Adrenal gland (tissue), 9 donors: ENCODE measurements at regions not wholly inside any gene's neighbourhood (a gene's known extent, or its start where the extent isn't known, plus 50 kb on each side); places are given as distances from the start of the nearest gene placed in this dataset.

Source experiments
- DNase-seq, 7 donors: peaks; one replicate each; pipeline ENCODE4 v3.0.0-alpha.2; 2019 to 2020
- H3K27ac ChIP-seq, 5 donors: fragments of 200-600 bp; sonication (generic) in 4 of 5; 1 replicate in 3 of 5; 2 replicates in 2 of 5; pipeline versions ENCODE4 v1.5.1 to v1.8.0; 2016 to 2020; ENCODE audit warnings: mild to moderate bottlenecking in 1 of 5
- H3K27me3 ChIP-seq: fragments of 200-600 bp; 2 replicates; pipeline ENCODE4 v1.8.0; 2021
- H3K36me3 ChIP-seq, 2 donors: fragments of 200-600 bp; replicated peaks in 1 of 2; 1 replicate in 1 of 2; 2 replicates in 1 of 2; pipeline versions ENCODE4 v1.5.1 to v1.8.0; 2018 to 2022
- H3K4me1 ChIP-seq, 2 donors: fragments of 200-600 bp; replicated peaks in 1 of 2; 1 replicate in 1 of 2; 2 replicates in 1 of 2; pipeline versions ENCODE4 v1.5.1 to v1.8.0; 2018 to 2021
- H3K4me3 ChIP-seq, 4 donors: fragments of 200-600 bp; sonication (generic) in 3 of 4; one replicate each; pipeline ENCODE4 v1.5.1; 2016 to 2018
- H3K9me3 ChIP-seq, 3 donors: fragments of 200-600 bp; sonication (generic) in 1 of 3; replicated peaks in 1 of 3; 1 replicate in 2 of 3; 2 replicates in 1 of 3; pipeline versions ENCODE4 v1.5.1 to v1.8.0; 2016 to 2021
- CTCF ChIP-seq, 6 experiments: fragments of 450-650 bp in 4 of 6; fragments of 200-600 bp in 2 of 6; sonication (generic) in 1 of 6; IDR thresholded peaks; 1 replicate in 5 of 6; 2 replicates in 1 of 6; pipeline versions ENCODE4 v1.5.1 to v1.8.0; 2016 to 2021; ENCODE audit warnings: antibody characterized with exemption in 6 of 6, mild to moderate bottlenecking in 2 of 6, moderate library complexity in 1 of 6
- POLR2A ChIP-seq, 2 donors: fragments of 450-650 bp; IDR thresholded peaks; one replicate each; pipeline ENCODE4 v1.6.1; 2017; ENCODE audit warnings: antibody characterized with exemption in 2 of 2, mild to moderate bottlenecking in 2 of 2, moderate library complexity in 1 of 2
- WGBS, 4 donors: extraction: QIAGEN DNeasy Blood & Tissue Kit in 2 of 4; methylation state at CpG; one replicate each; pipeline versions ENCODE4 v1.1.5 to v1.1.7; 2013 to 2017; 5-methylcytosine and 5-hydroxymethylcytosine counted together
- intact Hi-C, 2 donors: fragments of 100-400 bp; cut with DNase I; formaldehyde crosslinking; loops; one replicate each; pipeline versions ENCODE4 v1.14.1 to v1.15.0; 2022 to 2023
- donor health status: healthy with polysubstance abuse.
- donor health status: Bipolar disorder and iron deficiency.
- donor health status: DM: yes; HTN: yes; CAD: no.
- donor health status: DM: no; HTN: no; CAD: no.
- donor health status: DM: no; HTN: no; CAD: no.

GRCh38 chr4:65954416-65954815, 284.1 kb upstream of the EPHA5 start:
- TF ChIP-seq POLR2A (IDR thresholded peaks at IDR 0.05): no peak
- no peak for TF ChIP-seq CTCF (IDR thresholded peaks at IDR 0.05)
- no peak overlapping the region for H3K4me3 ChIP-seq
- no peaks in the 10 kb centered on the region for H3K36me3 ChIP-seq
- H3K9me3 ChIP-seq: no peaks in the 10 kb centered on the region
- DNase-seq: no peak
- intact Hi-C loops: no loop called here
- H3K4me1 ChIP-seq: no peaks in the 10 kb centered on the region
- no peaks in the 10 kb centered on the region for H3K27me3 ChIP-seq
- no peak overlapping the region for H3K27ac ChIP-seq
- WGBS, 4 donors: 78 to 88% (median 80%) methylated on average over 1 of the region's 1 CpG

- no peak for TF ChIP-seq POLR2A (IDR thresholded peaks at IDR 0.05)
- no peak for TF ChIP-seq CTCF (IDR thresholded peaks at IDR 0.05)
- 73 to 92% (median 81%) methylated on average over 1 of the region's 1 CpG for WGBS, 4 donors
- H3K27ac ChIP-seq: no peak overlapping the region
- H3K36me3 ChIP-seq: no peaks in the 10 kb centered on the region
- H3K27me3 ChIP-seq: no peaks in the 10 kb centered on the region
- H3K9me3 ChIP-seq: no peaks in the 10 kb centered on the region
- H3K4me3 ChIP-seq: no peak overlapping the region
- intact Hi-C loops: no loop called here
- DNase-seq: no peak
- H3K4me1 ChIP-seq: no peaks in the 10 kb centered on the region
These were observed 280.9 kb upstream of the EPHA5 start for GRCh38 chr4:65951177-65951576.

GRCh38 chr4:65943076-65943475, 272.8 kb upstream of the EPHA5 start:
- Histone ChIP-seq H3K9me3 (no peaks in the 10 kb centered on the region), H3K36me3 (no peaks in the 10 kb centered on the region), H3K4me1 (no peaks in the 10 kb centered on the region), H3K4me3 (no peak overlapping the region), H3K27me3 (no peaks in the 10 kb centered on the region), H3K27ac (no peak overlapping the region)
- WGBS, 4 donors: 49 to 66% (median 50%) methylated on average over 2 of the region's 2 CpGs
- intact Hi-C loops: no loop called here
- no peak for TF ChIP-seq POLR2A (IDR thresholded peaks at IDR 0.05)
- no peak for TF ChIP-seq CTCF (IDR thresholded peaks at IDR 0.05)
- no peak for DNase-seq

GRCh38 chr4:65924843-65925242, 254.6 kb upstream of the EPHA5 start:
- H3K4me3 ChIP-seq: no peak overlapping the region
- no peak for TF ChIP-seq POLR2A (IDR thresholded peaks at IDR 0.05)
- no peak for TF ChIP-seq CTCF (IDR thresholded peaks at IDR 0.05)
- no peak for DNase-seq
- no peaks in the 10 kb centered on the region for H3K27me3 ChIP-seq
- no peaks in the 10 kb centered on the region for H3K36me3 ChIP-seq
- WGBS, 4 donors: 50 to 71% (median 64%) methylated on average over 4 of the region's 4 CpGs
- H3K27ac ChIP-seq: no peak overlapping the region
- H3K4me1 ChIP-seq: no peaks in the 10 kb centered on the region
- intact Hi-C loops: no loop called here
- H3K9me3 ChIP-seq: no peaks in the 10 kb centered on the region
